Upper lobe of left lung (tissue), 4 donors: ENCODE measurements at regions not wholly inside any gene's neighbourhood (a gene's known extent, or its start where the extent isn't known, plus 50 kb on each side); places are given as distances from the start of the nearest gene placed in this dataset.

Experiments used
- CTCF ChIP-seq, 6 experiments: fragments of 450-650 bp in 4 of 6; fragments of 200-600 bp in 2 of 6; sonication (generic) in 2 of 6; IDR thresholded peaks; one replicate each; pipeline ENCODE4 v1.5.1; 2016 to 2019; ENCODE audit warnings: antibody characterized with exemption in 6 of 6
- POLR2A ChIP-seq, 4 donors: fragments of 450-650 bp; IDR thresholded peaks; one replicate each; pipeline ENCODE4 v1.5.1; 2016 to 2017; ENCODE audit warnings: antibody characterized with exemption in 4 of 4, mild to moderate bottlenecking in 2 of 4
- POLR2AphosphoS5 ChIP-seq, 2 donors: sonication (generic); formaldehyde crosslinking; IDR thresholded peaks; one replicate each; pipeline ENCODE4 v1.5.1; 2017; ENCODE audit warnings: antibody characterized with exemption in 2 of 2

- TF ChIP-seq POLR2AphosphoS5 (IDR thresholded peaks at IDR 0.05) (no peak), CTCF (IDR thresholded peaks at IDR 0.05) (no peak), POLR2A (IDR thresholded peaks at IDR 0.05) (no peak)
These were observed 516.7 kb upstream of the CELF2 start for GRCh38 chr10:10500937-10501336.
